Astrocyte of the hippocampus (primary cell): ENCODE measurements at regions not wholly inside any gene's neighbourhood (a gene's known extent, or its start where the extent isn't known, plus 50 kb on each side); places are given as distances from the start of the nearest gene placed in this dataset.
"Not testable (repeated sequence)": the region's sequence is repeated elsewhere in the genome, so short reads cannot be mapped to it uniquely, and the experiment has no call there.

Experiments
- DNase-seq: peaks from one replicate; pipeline ENCODE4 v3.0.0; 2011; ENCODE audit warnings: low read depth, low spot score

GRCh38 chr9:2394087-2394741, 227.4 kb upstream of the VLDLR start:
- DNase-seq: not testable (repeated sequence)

GRCh38 chr9:2395814-2396612, 225.6 kb upstream of the VLDLR start:
- no peak for DNase-seq

- no peak for DNase-seq
These were observed 224.8 kb upstream of the VLDLR start for GRCh38 chr9:2396622-2397285.

GRCh38 chr9:2397875-2398274, 223.7 kb upstream of the VLDLR start:
- not testable (repeated sequence) for DNase-seq

GRCh38 chr9:2401746-2402145, 219.8 kb upstream of the VLDLR start:
- DNase-seq: peak; percentile 33

GRCh38 chr9:2403701-2404100, 217.9 kb upstream of the VLDLR start:
- no peak for DNase-seq

GRCh38 chr9:2406252-2406651, 215.3 kb upstream of the VLDLR start:
- DNase-seq: no peak

- no peak for DNase-seq
These were observed 214.1 kb upstream of the VLDLR start for GRCh38 chr9:2407450-2407849.

GRCh38 chr9:2411459-2412215, 209.9 kb upstream of the VLDLR start:
- peak; percentile 90 for DNase-seq

GRCh38 chr9:2413160-2413805, 208.3 kb upstream of the VLDLR start:
- no peak for DNase-seq

GRCh38 chr9:2414465-2414864, 207.1 kb upstream of the VLDLR start:
- DNase-seq: peak; percentile 51

GRCh38 chr9:2415326-2415725, 206.3 kb upstream of the VLDLR start:
- no peak for DNase-seq

- no peak for DNase-seq
These were observed 203.9 kb upstream of the VLDLR start for GRCh38 chr9:2417730-2418129.

GRCh38 chr9:2418619-2419018, 203.0 kb upstream of the VLDLR start:
- DNase-seq: peak; percentile 80

GRCh38 chr9:2419347-2419746, 202.2 kb upstream of the VLDLR start:
- no peak for DNase-seq

GRCh38 chr9:2420543-2420942, 201.0 kb upstream of the VLDLR start:
- no peak for DNase-seq

- peak; percentile 75 for DNase-seq
These were observed 197.0 kb upstream of the VLDLR start for GRCh38 chr9:2424619-2425033.

GRCh38 chr9:2425676-2426075, 195.9 kb upstream of the VLDLR start:
- DNase-seq: no peak

- DNase-seq: no peak
These were observed 194.3 kb upstream of the VLDLR start for GRCh38 chr9:2427120-2427891.

- no peak for DNase-seq
These were observed 181.6 kb upstream of the VLDLR start for GRCh38 chr9:2439957-2440356.

GRCh38 chr9:2443933-2444332, 177.7 kb upstream of the VLDLR start:
- peak; percentile 38 for DNase-seq
